Heart left ventricle (tissue), 16 donors: ENCODE measurements at regions not wholly inside any gene's neighbourhood (a gene's known extent, or its start where the extent isn't known, plus 50 kb on each side); places are given as distances from the start of the nearest gene placed in this dataset.

Experiments used
- ATAC-seq, 4 donors: fragments of 200-7000 bp; cut with Tn5 transposase; one replicate each; pipeline ENCODE4 v1.9.1; 2020 to 2022; ENCODE audit warnings: moderate library complexity in 4 of 4, mild to moderate bottlenecking in 3 of 4, moderate number of reproducible peaks in 1 of 4
- DNase-seq, 5 donors: peaks; one replicate each; pipeline ENCODE4 v3.0.0-alpha.2; 2020
- H3K27ac ChIP-seq, 12 donors: fragments of 200-600 bp; sonication (generic) in 4 of 12; one replicate each; pipeline versions ENCODE4 v1.5.0 to v1.8.0; 2016 to 2022; ENCODE audit warnings: mild to moderate bottlenecking in 2 of 12
- H3K27me3 ChIP-seq, 9 donors: fragments of 200-600 bp; sonication (generic) in 2 of 9; one replicate each; pipeline versions ENCODE4 v1.5.1 to v1.8.0; 2016 to 2022; ENCODE audit warnings: mild to moderate bottlenecking in 3 of 9
- H3K36me3 ChIP-seq, 9 donors: fragments of 200-600 bp; sonication (generic) in 2 of 9; one replicate each; pipeline versions ENCODE4 v1.5.0 to v1.8.0; 2018 to 2022; ENCODE audit warnings: mild to moderate bottlenecking in 2 of 9
- H3K4me1 ChIP-seq, 12 donors: fragments of 200-600 bp; sonication (generic) in 4 of 12; one replicate each; pipeline versions ENCODE4 v1.5.0 to v1.8.0; 2016 to 2022; ENCODE audit warnings: mild to moderate bottlenecking in 3 of 12
- H3K4me3 ChIP-seq, 12 donors: fragments of 200-600 bp; sonication (generic) in 4 of 12; one replicate each; pipeline versions ENCODE4 v1.5.0 to v1.8.0; 2017 to 2022; ENCODE audit warnings: mild to moderate bottlenecking in 9 of 12, moderate library complexity in 4 of 12
- H3K9me3 ChIP-seq, 12 donors: fragments of 200-600 bp; sonication (generic) in 4 of 12; one replicate each; pipeline versions ENCODE4 v1.5.0 to v1.8.0; 2016 to 2022; ENCODE audit warnings: mild to moderate bottlenecking in 1 of 12
- CTCF ChIP-seq, 12 donors: fragments of 200-600 bp; sonication (generic) in 4 of 12; IDR thresholded peaks; one replicate each; pipeline versions ENCODE4 v1.5.0 to v1.8.0; 2018 to 2022; ENCODE audit warnings: antibody characterized with exemption in 12 of 12, mild to moderate bottlenecking in 5 of 12
- POLR2A ChIP-seq, 2 donors: fragments of 450-650 bp; IDR thresholded peaks; one replicate each; pipeline ENCODE4 v1.6.1; 2017; ENCODE audit warnings: antibody characterized with exemption in 2 of 2, mild to moderate bottlenecking in 2 of 2, moderate library complexity in 2 of 2
- WGBS, 4 donors: extraction: QIAGEN DNeasy Blood & Tissue Kit in 2 of 4; methylation state at CpG; one replicate each; pipeline versions ENCODE4 v1.1.5 to v1.1.7; 2013 to 2018; 5-methylcytosine and 5-hydroxymethylcytosine counted together
- intact Hi-C, 10 donors: fragments of 100-400 bp; cut with DNase I; formaldehyde crosslinking; loops; one replicate each; pipeline versions ENCODE4 v1.11.1 to v1.14.2; 2022
- donor health status: ischemic (EF 13 %, LVEDD 7.1; RV severe dilation, severe dysfunction).
- donor health status: healthy with polysubstance abuse.
- donor health status: DM: no; HTN: yes; CAD: no.
- donor health status: DM: no; HTN: no; CAD: no.
- donor health status: ischemic (EF 25% LVEDD 6.9; RV normal size, moderate dysfunction).
- donor health status: ischemic (EF 25% LVEDD 5.7; RV mildly dilated, moderate dysfunction).
- donor health status: healthy.
- donor health status: DM: yes; HTN: yes; CAD: no.
- donor health status: ischemic (EF 35%, LVEDD 5.7; RV mildly dilated, moderate dysfunction).
- donor health status: nonischemic (EF 11% LVEDD 7.7; RV severe dilation, severe dysfunction).
- donor health status: DM: yes; HTN: yes; CAD: no.
- donor health status: PGD.
- donor health status: ischemic (EF 29% LVEDD 5.4; RV normal size, mild dysfunction).
- donor health status: nonischemic (EF 23%, LVEDD 6.1; RV moderate dilation, normal function).

GRCh38 chr5:167821669-167822068, 469.8 kb upstream of the WWC1 start:
- no peak for DNase-seq
- Histone ChIP-seq H3K4me1 (peaks cover 0 to under 1% (median 0%) of the 10 kb centered on the region in 12 donors), H3K27me3 (no peaks in the 10 kb centered on the region), H3K36me3 (no peaks in the 10 kb centered on the region), H3K27ac (no peak overlapping the region), H3K4me3 (no peak overlapping the region), H3K9me3 (no peaks in the 10 kb centered on the region)
- WGBS, 4 donors = 43 to 60% (median 52%) methylated on average over 4 of the region's 4 CpGs
- no peak for ATAC-seq
- no peak for TF ChIP-seq CTCF (IDR thresholded peaks at IDR 0.05)
- TF ChIP-seq POLR2A (IDR thresholded peaks at IDR 0.05) = no peak
- intact Hi-C loops = no loop called here

GRCh38 chr5:167822241-167822640, 469.2 kb upstream of the WWC1 start:
- intact Hi-C loops = no loop called here
- 82 to 85% (median 83%) methylated on average over 4 of the region's 4 CpGs for WGBS, 4 donors
- no peaks in the 10 kb centered on the region for H3K27me3 ChIP-seq

GRCh38 chr5:167823405-167823804, 468.0 kb upstream of the WWC1 start:
- TF ChIP-seq POLR2A (IDR thresholded peaks at IDR 0.05) (no peak), CTCF (IDR thresholded peaks at IDR 0.05) (no peak)
- Histone ChIP-seq H3K4me1 (no peaks in the 10 kb centered on the region), H3K27ac (no peak overlapping the region), H3K9me3 (no peaks in the 10 kb centered on the region), H3K27me3 (no peaks in the 10 kb centered on the region), H3K36me3 (no peaks in the 10 kb centered on the region), H3K4me3 (no peak overlapping the region)
- WGBS, 4 donors = 59 to 70% (median 67%) methylated on average over 2 of the region's 2 CpGs
- intact Hi-C loops = no loop called here
- DNase-seq = no peak
- ATAC-seq = no peak

More at GRCh38 chr5:167822241-167822640, 469.2 kb upstream of the WWC1 start:
- H3K9me3 ChIP-seq = no peaks in the 10 kb centered on the region
- ATAC-seq (no peak), DNase-seq (no peak)
- TF ChIP-seq POLR2A (IDR thresholded peaks at IDR 0.05) = no peak
- no peak for TF ChIP-seq CTCF (IDR thresholded peaks at IDR 0.05)
- H3K27ac ChIP-seq = no peak overlapping the region
- H3K4me3 ChIP-seq = no peak overlapping the region
- no peaks in the 10 kb centered on the region for H3K4me1 ChIP-seq
- H3K36me3 ChIP-seq = no peaks in the 10 kb centered on the region

- no peaks in the 10 kb centered on the region for H3K36me3 ChIP-seq
- H3K4me1 ChIP-seq = no peaks in the 10 kb centered on the region
- no peaks in the 10 kb centered on the region for H3K27me3 ChIP-seq
- H3K9me3 ChIP-seq = no peaks in the 10 kb centered on the region
- no peak overlapping the region for H3K4me3 ChIP-seq
- H3K27ac ChIP-seq = no peak overlapping the region
- no peak for ATAC-seq
- no peak for TF ChIP-seq POLR2A (IDR thresholded peaks at IDR 0.05)
- WGBS, 4 donors = 45 to 64% (median 50%) methylated on average over 1 of the region's 1 CpG
- intact Hi-C loops = no loop called here
- no peak for DNase-seq
Observed at GRCh38 chr5:167827766-167828165, 463.7 kb upstream of the WWC1 start.

GRCh38 chr5:167831754-167832504, 459.5 kb upstream of the WWC1 start:
- Histone ChIP-seq H3K27me3 (no peaks in the 10 kb centered on the region), H3K36me3 (no peaks in the 10 kb centered on the region), H3K9me3 (no peaks in the 10 kb centered on the region), H3K4me3 (no peak overlapping the region), H3K27ac (no peak overlapping the region), H3K4me1 (no peaks in the 10 kb centered on the region)
- no peak for ATAC-seq
- WGBS, 4 donors = 71 to 88% (median 85%) methylated on average over 8 of the region's 8 CpGs
- intact Hi-C loops = no loop called here
- TF ChIP-seq CTCF (IDR thresholded peaks at IDR 0.05) (no peak), POLR2A (IDR thresholded peaks at IDR 0.05) (no peak)
- DNase-seq = no peak
